ENCODE measurements at regions not wholly inside any gene's neighbourhood (a gene's known extent, or its start where the extent isn't known, plus 50 kb on each side); places are given as distances from the start of the nearest gene placed in this dataset.
"Not testable (repeated sequence)": the region's sequence is repeated elsewhere in the genome, so short reads cannot be mapped to it uniquely, and the experiment has no call there.

GRCh38 chr21:21898801-21899200 is 900.6 kb downstream of the NCAM2 start:
- H3K27me3 Mint-ChIP-seq: no peaks in the 10 kb centered on the region
- ChIA-PET CTCF (no interaction called here), POLR2A (no interaction called here)
- no peak overlapping the region for H3K4me3 Mint-ChIP-seq
- TF ChIP-seq CTCF (IDR thresholded peaks at IDR 0.05): no peak
- no peaks in the 10 kb centered on the region for H3K4me1 Mint-ChIP-seq (ENCODE audit: low read depth)
- ATAC-seq (no peak), DNase-seq (no peak)
- no peaks in the 10 kb centered on the region for H3K36me3 Mint-ChIP-seq (ENCODE audit: low read depth)
- H3K27ac Mint-ChIP-seq: no peak overlapping the region
- peaks cover 11% of the 10 kb centered on the region for H3K9me3 Mint-ChIP-seq
- intact Hi-C loops (cut with micrococcal nuclease): no loop called here

- H3K27me3 Mint-ChIP-seq; H3K9me3 Mint-ChIP-seq; H3K4me1 Mint-ChIP-seq (ENCODE audit: low read depth); CTCF ChIA-PET; H3K27ac Mint-ChIP-seq; DNase-seq; intact Hi-C loops (cut with micrococcal nuclease); H3K4me3 Mint-ChIP-seq; H3K36me3 Mint-ChIP-seq (ENCODE audit: low read depth); ATAC-seq: not testable (repeated sequence)
- POLR2A ChIA-PET: interaction anchor here (0.6 kb wide), 1 partner anchor 26 kb away, joined by 3 read pairs; no protein-coding TSS in a partner anchor
These were observed 904.2 kb downstream of the NCAM2 start for GRCh38 chr21:21902416-21902815.

GRCh38 chr21:21907271-21907670 is 909.1 kb downstream of the NCAM2 start:
- ATAC-seq (no peak), DNase-seq (no peak)
- H3K4me1 Mint-ChIP-seq (ENCODE audit: low read depth): no peaks in the 10 kb centered on the region
- H3K27me3 Mint-ChIP-seq: no peaks in the 10 kb centered on the region
- H3K9me3 Mint-ChIP-seq: peaks cover 3% of the 10 kb centered on the region
- no peak overlapping the region for H3K4me3 Mint-ChIP-seq
- ChIA-PET CTCF (no interaction called here), POLR2A (no interaction called here)
- TF ChIP-seq CTCF (IDR thresholded peaks at IDR 0.05): no peak
- intact Hi-C loops (cut with micrococcal nuclease): no loop called here
- no peaks in the 10 kb centered on the region for H3K36me3 Mint-ChIP-seq (ENCODE audit: low read depth)
- no peak overlapping the region for H3K27ac Mint-ChIP-seq

- Mint-ChIP-seq H3K4me3 (no peak overlapping the region), H3K27me3 (no peaks in the 10 kb centered on the region), H3K9me3 (peaks cover 4% of the 10 kb centered on the region), H3K36me3 (ENCODE audit: low read depth) (no peaks in the 10 kb centered on the region), H3K4me1 (ENCODE audit: low read depth) (no peaks in the 10 kb centered on the region), H3K27ac (no peak overlapping the region)
- CTCF ChIA-PET: no interaction called here
- ATAC-seq (no peak), DNase-seq (no peak)
- POLR2A ChIA-PET: no interaction called here
- intact Hi-C loops (cut with micrococcal nuclease): loop anchor here (10.0 kb wide), 1 partner anchor 751 kb away; no protein-coding TSS in a partner anchor
- no peak for TF ChIP-seq CTCF (IDR thresholded peaks at IDR 0.05)
These were observed 917.6 kb downstream of the NCAM2 start for GRCh38 chr21:21915816-21916215.

- intact Hi-C loops (cut with micrococcal nuclease): no loop called here
- ChIA-PET CTCF (interaction anchor here (0.9 to 1.7 kb wide), 5 partner anchors 9 to 922 kb away, joined by 3 to 6 read pairs (median 5); no protein-coding TSS in a partner anchor), POLR2A (no interaction called here)
- Mint-ChIP-seq H3K4me1 (ENCODE audit: low read depth) (no peaks in the 10 kb centered on the region), H3K27ac (no peak overlapping the region), H3K36me3 (ENCODE audit: low read depth) (no peaks in the 10 kb centered on the region), H3K9me3 (peaks cover 2% of the 10 kb centered on the region), H3K27me3 (no peaks in the 10 kb centered on the region), H3K4me3 (no peak overlapping the region)
- peak; percentile 44 for TF ChIP-seq CTCF (IDR thresholded peaks at IDR 0.05)
- ATAC-seq: no peak
- peak; percentile 1 for DNase-seq
These were observed 923.4 kb downstream of the NCAM2 start for GRCh38 chr21:21921410-21922232.
